ENCODE measurements at regions not wholly inside any gene's neighbourhood (a gene's known extent, or its start where the extent isn't known, plus 50 kb on each side); places are given as distances from the start of the nearest gene placed in this dataset.

DNA sequence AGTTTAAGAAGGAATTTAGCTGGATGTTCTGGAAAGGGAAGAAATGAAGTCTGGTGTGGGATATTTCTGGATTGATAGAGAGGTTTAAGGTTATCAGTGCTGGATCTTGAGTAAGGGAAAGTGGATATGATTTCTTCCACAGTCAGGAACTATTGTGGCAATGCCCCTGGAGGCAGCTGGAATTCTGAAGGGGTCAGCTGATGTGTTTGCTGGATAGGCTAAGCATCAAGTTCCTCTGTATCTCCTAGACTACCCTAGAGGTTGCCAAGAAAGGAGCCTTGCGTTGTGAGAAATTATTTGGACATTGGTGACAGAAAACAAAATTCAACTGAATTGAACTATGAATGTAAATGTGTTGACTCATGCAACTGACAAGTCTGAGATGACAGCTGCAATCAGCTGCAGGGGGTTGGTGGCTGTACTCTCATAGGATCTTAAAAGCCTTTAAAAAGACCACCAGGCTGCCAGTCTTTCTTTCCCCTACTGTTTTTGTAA is 244.4 kb downstream of the ATXN7L3B start:
- Histone ChIP-seq H3K36me3 (replicated peaks) (no peaks in the 10 kb centered on the region), H3K27me3 (replicated peaks) (no peaks in the 10 kb centered on the region), H3K4me3 (ENCODE audit: low read depth, low read length) (no peak overlapping the region), H3K27ac (peak overlapping the region; percentile 7)
- TF ChIP-seq, protein P1, sequence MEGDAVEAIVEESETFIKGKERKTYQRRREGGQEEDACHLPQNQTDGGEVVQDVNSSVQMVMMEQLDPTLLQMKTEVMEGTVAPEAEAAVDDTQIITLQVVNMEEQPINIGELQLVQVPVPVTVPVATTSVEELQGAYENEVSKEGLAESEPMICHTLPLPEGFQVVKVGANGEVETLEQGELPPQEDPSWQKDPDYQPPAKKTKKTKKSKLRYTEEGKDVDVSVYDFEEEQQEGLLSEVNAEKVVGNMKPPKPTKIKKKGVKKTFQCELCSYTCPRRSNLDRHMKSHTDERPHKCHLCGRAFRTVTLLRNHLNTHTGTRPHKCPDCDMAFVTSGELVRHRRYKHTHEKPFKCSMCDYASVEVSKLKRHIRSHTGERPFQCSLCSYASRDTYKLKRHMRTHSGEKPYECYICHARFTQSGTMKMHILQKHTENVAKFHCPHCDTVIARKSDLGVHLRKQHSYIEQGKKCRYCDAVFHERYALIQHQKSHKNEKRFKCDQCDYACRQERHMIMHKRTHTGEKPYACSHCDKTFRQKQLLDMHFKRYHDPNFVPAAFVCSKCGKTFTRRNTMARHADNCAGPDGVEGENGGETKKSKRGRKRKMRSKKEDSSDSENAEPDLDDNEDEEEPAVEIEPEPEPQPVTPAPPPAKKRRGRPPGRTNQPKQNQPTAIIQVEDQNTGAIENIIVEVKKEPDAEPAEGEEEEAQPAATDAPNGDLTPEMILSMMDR (IDR thresholded peaks at IDR 0.05; ENCODE audit: low read depth, low read length, missing control alignments), result no peak
- in situ Hi-C loops (cut with HindIII; ENCODE audit: low pct_ligation_motif_present, low sequenced_read_pairs), result no loop called here
- no peak for DNase-seq

DNA sequence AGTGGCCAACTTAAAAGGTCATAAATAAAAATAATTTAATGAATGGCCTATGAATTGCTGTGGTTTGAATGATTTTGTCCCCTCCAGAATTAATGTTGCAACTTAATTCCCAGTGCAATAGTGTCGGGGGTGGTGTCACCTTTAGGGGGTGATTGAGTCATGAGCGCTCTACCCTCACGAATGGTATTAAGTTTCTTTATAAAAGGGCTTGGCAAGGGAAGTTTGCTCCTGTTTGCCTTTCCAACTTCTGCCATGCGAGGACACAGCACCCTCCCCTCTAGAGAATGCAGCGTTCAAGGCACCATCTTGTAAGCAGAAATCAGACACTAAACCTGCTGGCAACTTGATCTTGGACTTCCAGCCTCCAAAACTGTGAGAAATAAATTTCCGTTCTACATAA is 253.3 kb downstream of the ATXN7L3B start:
- H3K27me3 ChIP-seq (replicated peaks), result no peaks in the 10 kb centered on the region
- in situ Hi-C loops (cut with HindIII; ENCODE audit: low pct_ligation_motif_present, low sequenced_read_pairs), result no loop called here
- TF ChIP-seq, protein P1 (IDR thresholded peaks at IDR 0.05; ENCODE audit: low read depth, low read length, missing control alignments), result no peak
- no peaks in the 10 kb centered on the region for H3K36me3 ChIP-seq (replicated peaks)
- H3K4me3 ChIP-seq (ENCODE audit: low read depth, low read length), result no peak overlapping the region
- H3K27ac ChIP-seq, result no peak overlapping the region
- no peak for DNase-seq

DNA sequence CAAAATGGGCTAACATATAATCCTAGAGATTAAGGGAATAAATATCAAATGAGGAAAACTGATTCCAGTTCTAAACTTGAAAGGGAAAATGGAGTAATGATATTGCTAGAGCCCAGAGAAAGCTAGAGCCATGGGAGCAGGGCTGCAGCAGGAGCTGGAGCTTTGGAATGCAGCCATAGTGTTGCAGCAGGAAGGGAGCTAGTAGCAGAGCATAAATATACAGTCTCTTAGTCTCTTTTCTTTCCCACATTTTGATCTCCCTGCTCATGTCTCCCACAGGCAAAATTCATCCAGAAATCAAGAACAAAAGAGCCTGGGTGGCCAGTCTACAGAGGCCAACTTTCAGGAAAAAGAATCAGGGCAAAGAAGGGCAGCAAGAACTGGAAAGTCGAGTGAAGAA is 253.7 kb downstream of the ATXN7L3B start:
- Histone ChIP-seq H3K36me3 (replicated peaks) (no peaks in the 10 kb centered on the region), H3K4me3 (ENCODE audit: low read depth, low read length) (no peak overlapping the region), H3K27me3 (replicated peaks) (no peaks in the 10 kb centered on the region), H3K27ac (no peak overlapping the region)
- no peak for DNase-seq
- TF ChIP-seq, protein P1 (IDR thresholded peaks at IDR 0.05; ENCODE audit: low read depth, low read length, missing control alignments), result no peak
- in situ Hi-C loops (cut with HindIII; ENCODE audit: low pct_ligation_motif_present, low sequenced_read_pairs), result no loop called here

DNA sequence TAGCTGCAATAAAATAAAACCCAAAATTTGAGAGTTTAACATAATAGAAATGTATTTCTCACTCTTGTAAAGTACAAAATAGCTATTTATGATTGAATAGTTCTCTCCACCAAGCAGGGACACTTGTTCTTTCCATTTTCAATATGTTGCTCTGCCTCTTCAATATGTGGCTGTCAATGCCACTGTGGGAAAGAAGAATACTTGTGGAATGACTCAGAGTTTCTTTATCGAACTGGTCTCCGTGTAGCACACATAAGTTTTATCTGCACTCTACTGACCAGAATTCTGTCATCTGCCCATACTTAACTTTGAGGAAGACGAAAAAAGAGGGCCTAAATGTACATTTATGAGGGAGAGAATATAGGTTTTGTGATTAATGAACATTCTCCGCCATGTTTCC is 256.9 kb downstream of the ATXN7L3B start:
- TF ChIP-seq, protein P1 (IDR thresholded peaks at IDR 0.05; ENCODE audit: low read depth, low read length, missing control alignments), result no peak
- H3K36me3 ChIP-seq (replicated peaks), result no peaks in the 10 kb centered on the region
- no peak overlapping the region for H3K4me3 ChIP-seq (ENCODE audit: low read depth, low read length)
- in situ Hi-C loops (cut with HindIII; ENCODE audit: low pct_ligation_motif_present, low sequenced_read_pairs), result no loop called here
- H3K27ac ChIP-seq, result no peak overlapping the region
- H3K27me3 ChIP-seq (replicated peaks), result no peaks in the 10 kb centered on the region
- peak; percentile 46 for DNase-seq

DNA sequence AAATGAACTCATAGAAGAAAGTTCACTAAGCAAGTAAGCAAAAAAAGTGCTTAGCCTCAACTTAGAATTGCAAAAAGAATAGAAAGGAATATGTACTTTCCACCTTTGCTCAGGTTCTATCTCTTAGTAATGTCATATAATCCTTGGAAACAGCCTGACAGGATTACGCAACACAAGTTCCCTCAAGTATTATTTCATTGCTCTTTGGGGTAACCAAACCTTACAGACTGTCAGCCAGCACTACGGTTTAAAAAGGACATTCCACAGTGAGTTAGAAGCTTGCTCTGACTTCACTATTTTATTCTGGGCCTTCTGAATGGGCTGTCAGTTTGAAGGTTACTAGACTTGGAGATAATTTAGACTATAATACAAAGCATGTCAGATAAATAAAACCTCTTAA is 264.0 kb downstream of the ATXN7L3B start:
- no peak overlapping the region for H3K27ac ChIP-seq
- H3K27me3 ChIP-seq (replicated peaks), result no peaks in the 10 kb centered on the region
- DNase-seq, result no peak
- TF ChIP-seq, protein P1 (IDR thresholded peaks at IDR 0.05; ENCODE audit: low read depth, low read length, missing control alignments), result no peak
- in situ Hi-C loops (cut with HindIII; ENCODE audit: low pct_ligation_motif_present, low sequenced_read_pairs), result no loop called here
- no peaks in the 10 kb centered on the region for H3K36me3 ChIP-seq (replicated peaks)
- no peak overlapping the region for H3K4me3 ChIP-seq (ENCODE audit: low read depth, low read length)

Measured in brain microvascular endothelial cell (primary cell).